HK-2 (cell line): ENCODE measurements at regions not wholly inside any gene's neighbourhood (a gene's known extent, or its start where the extent isn't known, plus 50 kb on each side); places are given as distances from the start of the nearest gene placed in this dataset.
"Not testable (repeated sequence)": the region's sequence is repeated elsewhere in the genome, so short reads cannot be mapped to it uniquely, and the experiment has no call there.

Source experiments
- DNase-seq: peaks from one replicate; pipeline ENCODE4 v3.0.0-alpha.2; 2018; ENCODE audit not compliant: unreplicated experiment

DNA sequence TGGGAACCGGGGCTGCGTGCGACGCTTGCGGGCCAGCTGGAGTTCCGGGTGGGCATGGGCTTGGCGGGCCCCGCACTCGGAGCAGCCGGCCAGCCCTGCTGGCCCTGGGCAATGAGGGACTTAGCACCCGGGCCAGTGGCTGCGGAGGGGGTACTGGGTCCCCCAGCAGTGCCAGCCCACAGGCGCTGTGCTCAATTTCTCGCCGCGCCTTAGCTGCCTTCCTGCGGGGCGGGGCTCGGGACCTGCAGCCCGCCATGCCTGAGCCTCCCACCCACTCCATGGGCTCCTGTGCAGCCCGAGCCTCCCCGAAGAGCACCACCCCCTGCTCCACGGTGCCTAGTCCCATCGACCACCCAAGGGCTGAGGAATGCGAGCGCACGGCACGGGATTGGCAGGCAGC is 63.8 kb downstream of the PLXNA1 start:
- not testable (repeated sequence) for DNase-seq

GRCh38 chr3:127049393-127049792 is 66.5 kb downstream of the PLXNA1 start:
- no peak for DNase-seq

GRCh38 chr3:127050733-127051132 is 67.8 kb downstream of the PLXNA1 start:
- no peak for DNase-seq

DNA sequence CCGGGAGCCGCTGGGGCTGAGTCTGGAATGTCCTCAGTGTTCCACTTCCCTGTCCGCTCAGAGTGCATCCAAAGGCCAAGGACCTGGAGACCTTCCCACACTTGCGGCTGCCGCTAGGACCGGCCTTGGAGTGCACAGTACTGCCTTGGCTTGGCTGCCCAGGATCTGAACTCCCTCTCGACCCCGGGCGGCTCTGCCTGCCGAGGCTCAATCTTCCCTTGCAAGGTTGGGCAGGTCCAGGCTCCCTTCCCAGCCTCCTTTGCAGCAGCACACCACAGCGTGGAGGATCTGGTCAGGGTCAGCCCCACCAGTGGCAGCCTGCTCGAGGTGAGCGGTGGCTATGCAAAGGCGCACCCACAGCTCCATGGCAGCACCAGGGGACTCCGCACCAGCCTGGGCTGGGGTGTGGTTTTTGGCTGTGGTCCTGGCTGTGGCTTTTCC is 69.2 kb downstream of the PLXNA1 start:
- no peak for DNase-seq

DNA sequence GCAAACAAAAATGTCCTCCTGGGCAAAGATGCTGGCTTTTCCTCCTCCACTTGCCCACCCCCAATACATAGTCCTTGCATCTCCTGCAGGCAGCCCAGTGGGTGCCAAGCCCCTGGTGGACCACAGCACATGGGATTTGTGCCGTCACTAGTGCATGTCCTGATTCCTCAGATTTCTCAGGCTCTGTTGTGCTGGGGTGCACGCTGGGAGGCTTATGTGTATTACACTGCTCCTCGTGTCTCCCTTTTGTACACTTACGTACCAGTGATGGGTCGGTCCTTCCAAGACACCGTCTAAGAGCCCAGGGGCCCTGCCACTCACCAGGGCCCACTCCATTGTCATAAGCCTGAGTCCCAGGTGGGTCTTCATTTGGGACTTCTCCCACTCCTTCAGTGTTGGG is 70.1 kb downstream of the PLXNA1 start:
- no peak for DNase-seq

DNA sequence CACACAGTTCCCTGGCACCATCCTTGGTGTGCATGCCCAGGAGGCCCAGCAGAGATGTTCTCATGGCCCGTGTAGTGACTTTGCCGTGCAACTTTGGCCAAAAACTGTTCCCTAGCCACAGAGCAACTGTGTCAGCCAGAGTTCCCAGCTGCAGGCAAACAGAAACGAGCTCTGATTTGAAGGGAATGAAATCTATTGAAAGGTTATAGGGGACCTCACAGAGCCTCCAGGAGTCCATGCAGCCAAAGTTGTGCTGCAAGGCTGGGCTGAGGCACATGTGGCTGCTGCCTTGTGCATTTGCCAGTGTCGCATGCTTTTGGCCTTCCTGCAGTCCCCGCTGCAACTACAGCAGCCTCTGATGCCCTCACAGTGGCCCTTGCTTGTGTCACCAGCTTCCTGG is 70.5 kb downstream of the PLXNA1 start:
- DNase-seq, result no peak

DNA sequence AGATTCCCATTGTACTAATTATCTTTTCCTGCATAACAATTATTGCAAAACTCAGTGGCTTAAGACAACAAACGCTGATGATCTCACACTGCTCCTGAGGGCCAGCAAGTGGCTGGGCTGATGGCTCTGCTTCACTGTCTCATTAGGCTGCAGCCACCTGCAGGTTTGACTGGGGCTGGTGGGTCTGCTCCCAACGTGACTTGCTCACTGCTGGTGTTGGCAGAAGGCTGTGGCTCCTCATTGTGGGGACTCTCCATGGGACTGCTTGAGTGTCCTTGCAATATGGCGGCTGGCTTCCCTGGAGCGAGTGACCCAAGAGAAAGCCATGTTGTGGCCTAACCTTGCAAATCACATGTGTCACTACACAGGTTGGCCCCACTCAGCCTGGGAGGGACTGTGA is 71.1 kb downstream of the PLXNA1 start:
- no peak for DNase-seq

- DNase-seq, result no peak
Observed at GRCh38 chr3:127056281-127056680, 73.4 kb downstream of the PLXNA1 start.

DNA sequence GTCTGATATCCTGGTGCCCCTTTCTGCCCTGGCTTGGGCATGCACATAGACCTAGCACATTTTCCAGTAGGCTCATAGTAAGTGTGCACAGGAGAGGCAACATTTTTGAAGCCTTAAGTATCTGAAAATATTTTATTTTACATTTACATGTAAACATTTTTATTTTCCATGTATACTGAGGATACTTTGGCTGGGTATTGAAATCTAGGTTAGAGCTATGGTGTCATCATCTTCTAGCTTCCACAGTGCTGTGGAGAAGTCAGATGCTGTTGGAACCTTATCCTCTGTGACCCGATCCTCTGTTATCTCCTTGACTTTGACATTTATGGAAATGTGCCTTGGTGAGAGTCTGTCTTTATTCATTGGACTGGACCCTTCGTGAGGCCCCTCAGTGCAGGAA is 74.1 kb downstream of the PLXNA1 start:
- DNase-seq, result no peak

DNA sequence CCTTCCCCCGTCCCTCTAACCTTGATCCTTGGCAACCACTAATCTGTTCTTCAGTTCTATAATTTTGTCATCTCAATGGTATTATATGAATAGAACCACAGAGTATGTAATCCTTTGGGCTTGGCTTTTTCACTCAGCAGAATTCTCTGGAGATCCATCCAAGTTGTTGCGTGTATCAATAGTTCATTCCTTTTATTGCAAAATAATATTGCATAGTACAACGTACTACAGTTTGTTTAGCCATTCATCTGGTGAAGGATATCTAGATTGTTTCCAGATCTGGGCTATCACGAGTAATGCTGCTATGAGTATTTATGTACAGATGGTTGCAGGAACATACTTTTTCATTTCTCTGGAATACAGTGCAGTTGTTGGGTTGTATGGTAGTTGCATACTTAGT is 76.2 kb downstream of the PLXNA1 start:
- no peak for DNase-seq

DNA sequence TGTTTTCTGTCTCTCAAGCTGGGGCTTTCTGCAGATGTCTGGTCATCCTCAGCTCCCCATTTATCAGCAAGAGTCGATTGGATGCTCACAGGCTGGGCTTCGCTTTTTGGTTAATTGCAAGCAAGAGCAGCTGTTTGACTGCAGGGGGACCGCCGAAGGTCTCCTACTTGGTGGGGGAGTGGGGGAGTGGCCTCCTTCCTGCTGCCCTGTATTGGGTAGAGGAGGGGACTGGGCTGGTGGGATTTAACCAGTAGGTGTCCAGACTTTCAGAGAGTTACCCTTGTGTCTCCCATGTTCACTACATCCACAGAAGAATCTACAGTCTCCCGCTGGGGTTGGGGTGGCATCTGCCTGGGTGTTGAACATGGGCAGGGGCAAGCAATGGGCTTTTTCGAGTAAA is 78.7 kb downstream of the PLXNA1 start:
- no peak for DNase-seq

- DNase-seq, result no peak
Observed at GRCh38 chr3:127062926-127063325, 80.0 kb downstream of the PLXNA1 start.

GRCh38 chr3:127063916-127064315 is 81.0 kb downstream of the PLXNA1 start:
- no peak for DNase-seq

- DNase-seq, result no peak
Observed at GRCh38 chr3:127064391-127065137, 81.6 kb downstream of the PLXNA1 start.

- no peak for DNase-seq
Observed at GRCh38 chr3:127065138-127065427, 82.2 kb downstream of the PLXNA1 start.

- no peak for DNase-seq
Observed at GRCh38 chr3:127065561-127066290, 82.8 kb downstream of the PLXNA1 start.

DNA sequence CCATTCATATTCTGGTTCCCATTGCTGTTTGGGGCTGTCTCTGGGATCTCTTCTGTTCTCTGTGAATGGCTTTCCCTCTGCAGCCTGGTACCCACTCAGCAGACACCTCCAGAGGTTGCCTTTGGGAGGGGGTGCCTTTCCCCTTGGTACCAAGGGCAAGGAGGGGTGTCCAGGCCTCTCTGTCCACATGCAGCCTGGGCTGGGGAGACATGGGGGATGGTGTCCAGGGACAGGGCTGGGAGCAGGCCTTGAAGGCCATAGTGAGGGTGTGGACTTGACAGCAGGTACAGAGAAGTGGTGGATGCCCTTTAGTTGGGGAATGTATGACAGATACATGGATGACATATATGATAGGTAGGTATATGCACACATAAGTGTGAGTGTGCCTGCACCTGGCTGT is 83.7 kb downstream of the PLXNA1 start:
- DNase-seq, result no peak

- no peak for DNase-seq
Observed at GRCh38 chr3:127067116-127067910, 84.4 kb downstream of the PLXNA1 start.

- DNase-seq, result no peak
Observed at GRCh38 chr3:127068111-127068810, 85.3 kb downstream of the PLXNA1 start.

- no peak for DNase-seq
Observed at GRCh38 chr3:127068871-127069270, 86.0 kb downstream of the PLXNA1 start.

GRCh38 chr3:127069814-127070440 is 87.0 kb downstream of the PLXNA1 start:
- no peak for DNase-seq

- DNase-seq, result no peak
Observed at GRCh38 chr3:127070776-127071175, 87.9 kb downstream of the PLXNA1 start.
